ENCODE measurements at regions not wholly inside any gene's neighbourhood (a gene's known extent, or its start where the extent isn't known, plus 50 kb on each side); places are given as distances from the start of the nearest gene placed in this dataset.

DNA sequence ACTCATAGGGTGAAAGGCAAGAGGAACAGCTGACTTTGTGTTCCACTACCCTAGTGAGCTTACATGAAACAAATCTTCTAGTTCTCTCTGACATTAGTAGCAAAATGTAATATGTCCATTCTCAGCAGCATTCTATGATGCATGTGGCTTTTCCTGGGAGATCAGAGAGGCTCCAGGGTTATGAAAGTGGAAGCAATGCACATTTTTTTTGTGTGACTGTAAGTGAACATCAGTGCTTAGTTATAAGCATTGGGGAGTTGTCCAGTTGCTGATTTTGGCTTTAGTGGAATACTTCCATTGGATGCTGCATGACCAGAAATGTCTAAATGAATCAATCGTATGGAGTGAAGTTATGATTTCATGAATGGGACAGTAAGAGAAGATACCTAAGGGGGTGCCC is 255.9 kb downstream of the FAT3 start:
- TF ChIP-seq, protein P1, sequence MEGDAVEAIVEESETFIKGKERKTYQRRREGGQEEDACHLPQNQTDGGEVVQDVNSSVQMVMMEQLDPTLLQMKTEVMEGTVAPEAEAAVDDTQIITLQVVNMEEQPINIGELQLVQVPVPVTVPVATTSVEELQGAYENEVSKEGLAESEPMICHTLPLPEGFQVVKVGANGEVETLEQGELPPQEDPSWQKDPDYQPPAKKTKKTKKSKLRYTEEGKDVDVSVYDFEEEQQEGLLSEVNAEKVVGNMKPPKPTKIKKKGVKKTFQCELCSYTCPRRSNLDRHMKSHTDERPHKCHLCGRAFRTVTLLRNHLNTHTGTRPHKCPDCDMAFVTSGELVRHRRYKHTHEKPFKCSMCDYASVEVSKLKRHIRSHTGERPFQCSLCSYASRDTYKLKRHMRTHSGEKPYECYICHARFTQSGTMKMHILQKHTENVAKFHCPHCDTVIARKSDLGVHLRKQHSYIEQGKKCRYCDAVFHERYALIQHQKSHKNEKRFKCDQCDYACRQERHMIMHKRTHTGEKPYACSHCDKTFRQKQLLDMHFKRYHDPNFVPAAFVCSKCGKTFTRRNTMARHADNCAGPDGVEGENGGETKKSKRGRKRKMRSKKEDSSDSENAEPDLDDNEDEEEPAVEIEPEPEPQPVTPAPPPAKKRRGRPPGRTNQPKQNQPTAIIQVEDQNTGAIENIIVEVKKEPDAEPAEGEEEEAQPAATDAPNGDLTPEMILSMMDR (IDR thresholded peaks at IDR 0.05; ENCODE audit: insufficient read depth, low read length, poor library complexity, severe bottlenecking) = no peak
- TF ChIP-seq EZH2phosphoT487 (conservative IDR thresholded peaks at IDR 0.05; ENCODE audit: low read length) = no peak

All from SU-DHL-6 (cell line).